GM21825 (cell line): ENCODE measurements at regions not wholly inside any gene's neighbourhood (a gene's known extent, or its start where the extent isn't known, plus 50 kb on each side); places are given as distances from the start of the nearest gene placed in this dataset.
A peak's percentile ranks its signal among the peaks of the same experiment; 100 is the strongest.
"Not testable (repeated sequence)": the region's sequence is repeated elsewhere in the genome, so short reads cannot be mapped to it uniquely, and the experiment has no call there.

Experiments
- ATAC-seq: cut with Tn5 transposase; IDR thresholded peaks from one replicate; pipeline ENCODE4 v1.9.1; 2021; ENCODE audit warnings: mild to moderate bottlenecking, moderate library complexity; ENCODE audit not compliant: unreplicated experiment

GRCh38 chr6:25112322-25112773 lies 166.8 kb upstream of the CARMIL1 start:
- ATAC-seq = no peak

- no peak for ATAC-seq
Observed at GRCh38 chr6:25113436-25113835, 165.7 kb upstream of the CARMIL1 start.

GRCh38 chr6:25118038-25118437 lies 161.1 kb upstream of the CARMIL1 start:
- no peak for ATAC-seq

GRCh38 chr6:25121186-25121585 lies 158.0 kb upstream of the CARMIL1 start:
- no peak for ATAC-seq

GRCh38 chr6:25122001-25122400 lies 157.2 kb upstream of the CARMIL1 start:
- ATAC-seq = no peak

GRCh38 chr6:25122622-25123237 lies 156.4 kb upstream of the CARMIL1 start:
- ATAC-seq = no peak

GRCh38 chr6:25124216-25124715 lies 154.9 kb upstream of the CARMIL1 start:
- ATAC-seq = no peak

- ATAC-seq = no peak
Observed at GRCh38 chr6:25125736-25126135, 153.4 kb upstream of the CARMIL1 start.

- no peak for ATAC-seq
Observed at GRCh38 chr6:25127076-25127837, 151.9 kb upstream of the CARMIL1 start.

- ATAC-seq = no peak
Observed at GRCh38 chr6:25130518-25130917, 148.7 kb upstream of the CARMIL1 start.

- ATAC-seq = no peak
Observed at GRCh38 chr6:25132934-25133333, 146.2 kb upstream of the CARMIL1 start.

- ATAC-seq = no peak
Observed at GRCh38 chr6:25133568-25133967, 145.6 kb upstream of the CARMIL1 start.

- no peak for ATAC-seq
Observed at GRCh38 chr6:25136854-25137253, 142.3 kb upstream of the CARMIL1 start.

- ATAC-seq = no peak
Observed at GRCh38 chr6:25137480-25137879, 141.7 kb upstream of the CARMIL1 start.

- no peak for ATAC-seq
Observed at GRCh38 chr6:25137916-25138232, 141.3 kb upstream of the CARMIL1 start.

- ATAC-seq = peak; percentile 92
Observed at GRCh38 chr6:25138233-25138933, 140.8 kb upstream of the CARMIL1 start.

- peak; percentile 13 for ATAC-seq
Observed at GRCh38 chr6:25138934-25139415, 140.2 kb upstream of the CARMIL1 start.

- ATAC-seq = not testable (repeated sequence)
Observed at GRCh38 chr6:25139608-25140007, 139.6 kb upstream of the CARMIL1 start.

- ATAC-seq = no peak
Observed at GRCh38 chr6:25142506-25142905, 136.7 kb upstream of the CARMIL1 start.

- no peak for ATAC-seq
Observed at GRCh38 chr6:25144919-25145318, 134.3 kb upstream of the CARMIL1 start.

GRCh38 chr6:25147223-25147622 lies 132.0 kb upstream of the CARMIL1 start:
- ATAC-seq = peak; percentile 97

GRCh38 chr6:25150031-25150430 lies 129.1 kb upstream of the CARMIL1 start:
- no peak for ATAC-seq
